H1 (cell line): ENCODE measurements at regions not wholly inside any gene's neighbourhood (a gene's known extent, or its start where the extent isn't known, plus 50 kb on each side); places are given as distances from the start of the nearest gene placed in this dataset.

ENCODE experiments used
- CTCF ChIA-PET: fragments of 300-600 bp; sonication (Branson Sonifier 250); formaldehyde crosslinking; loops from one replicate; lab custom pipeline; 2021; ENCODE audit not compliant: partially characterized antibody; lab: Charles Lee
- POLR2A ChIA-PET: fragments of 300-600 bp; sonication (Branson Sonifier 250); formaldehyde crosslinking; loops from one replicate; lab custom pipeline; 2021; ENCODE audit warnings: inconsistent platforms; ENCODE audit not compliant: partially characterized antibody; lab: Charles Lee
- DNase-seq, 2 experiments: peaks; one replicate each; pipeline versions ENCODE4 v3.0.0 to v3.0.0-alpha.2; 2010 to 2022; ENCODE audit warnings: low spot score in 2 of 2, low read depth in 1 of 2, mixed read lengths in 1 of 2
- FAIRE-seq: peaks from 2 replicates; lab custom pipeline; 2011; peaks lifted over from hg19 to GRCh38; lab: Jason Lieb, UNC
- H2AFZ ChIP-seq: 2 replicates; pipeline ENCODE4 v1.8.1; 2012; ENCODE audit warnings: low read length, inconsistent platforms
- H2AK5ac ChIP-seq: 2 replicates; pipeline ENCODE4 v1.6.1; 2013; ENCODE audit warnings: low read depth, low read length
- H2BK120ac ChIP-seq: replicated peaks from 2 replicates; pipeline ENCODE3; 2013; ENCODE audit warnings: low read depth, low read length, inconsistent platforms
- H2BK12ac ChIP-seq: 2 replicates; pipeline ENCODE4 v1.6.1; 2013; ENCODE audit warnings: low read depth, low read length
- H2BK15ac ChIP-seq: 2 replicates; pipeline ENCODE4 v1.6.1; 2013; ENCODE audit warnings: low read length
- H2BK20ac ChIP-seq: 2 replicates; pipeline ENCODE4 v1.6.1; 2013; ENCODE audit warnings: low read length
- H2BK5ac ChIP-seq: 2 replicates; pipeline ENCODE4 v1.6.1; 2013; ENCODE audit warnings: low read depth, low read length
- H3K14ac ChIP-seq: 2 replicates; pipeline ENCODE4 v1.6.1; 2013; ENCODE audit warnings: inconsistent platforms; ENCODE audit not compliant: insufficient read length
- H3K18ac ChIP-seq: 2 replicates; pipeline ENCODE4 v1.6.1; 2013; ENCODE audit warnings: low read length; ENCODE audit errors: extremely low read depth
- H3K23ac ChIP-seq: 2 replicates; pipeline ENCODE4 v1.6.1; 2013; ENCODE audit warnings: inconsistent platforms; ENCODE audit not compliant: insufficient read length
- H3K23me2 ChIP-seq: 2 replicates; pipeline ENCODE4 v1.6.1; 2013; ENCODE audit warnings: low read depth, low read length
- H3K27ac ChIP-seq: 2 replicates; pipeline ENCODE4 v1.6.1; 2011; ENCODE audit warnings: low read depth, low read length, inconsistent platforms
- H3K27me3 ChIP-seq, 4 experiments: replicated peaks in 1 of 4; 1 replicate in 1 of 4; 2 replicates in 3 of 4; pipeline versions ENCODE4 v1.6.1 to v1.8.1; 2011 to 2013; ENCODE audit warnings: low read length in 3 of 4, mild to moderate bottlenecking in 3 of 4, inconsistent platforms in 2 of 4, mixed read lengths in 2 of 4, moderate library complexity in 1 of 4; ENCODE audit not compliant: control insufficient read depth in 3 of 4, insufficient read depth in 3 of 4; ENCODE audit errors: extremely low read depth in 1 of 4
- H3K36me3 ChIP-seq, 4 experiments: 2 replicates each; pipeline versions ENCODE4 v1.6.1 to v1.8.1; 2011 to 2013; ENCODE audit warnings: mild to moderate bottlenecking in 4 of 4, low read length in 3 of 4, moderate library complexity in 2 of 4, control low read depth in 1 of 4, inconsistent platforms in 1 of 4; ENCODE audit not compliant: insufficient read depth in 4 of 4, control insufficient read depth in 2 of 4
- H3K4ac ChIP-seq: replicated peaks from 2 replicates; pipeline ENCODE3; 2013; ENCODE audit warnings: low read length, low read depth, mixed read lengths, inconsistent platforms; ENCODE audit not compliant: insufficient read length
- H3K4me1 ChIP-seq, 4 experiments: replicated peaks in 1 of 4; 1 replicate in 1 of 4; 2 replicates in 3 of 4; pipeline versions ENCODE4 v1.6.1 to v1.8.1; 2011 to 2013; ENCODE audit warnings: low read length in 3 of 4, inconsistent platforms in 2 of 4, mixed read lengths in 1 of 4; ENCODE audit not compliant: insufficient read depth in 4 of 4, control insufficient read depth in 3 of 4
- H3K4me2 ChIP-seq, 2 experiments: 2 replicates each; pipeline versions ENCODE4 v1.6.1 to v1.8.1; 2011 to 2013; ENCODE audit warnings: low read depth in 2 of 2, low read length in 2 of 2, control low read depth in 1 of 2, inconsistent platforms in 1 of 2, mild to moderate bottlenecking in 1 of 2; ENCODE audit not compliant: insufficient read depth in 1 of 2
- H3K4me3 ChIP-seq, 4 experiments: fragments of 200-600, 300-600 bp in 1 of 4; sonication (generic), shearing (Covaris generic), sonication (Bioruptor Twin) in 1 of 4; 2 replicates each; pipeline versions ENCODE4 v1.5.1 to v1.8.1; 2011 to 2016; ENCODE audit warnings: low read length in 4 of 4, low read depth in 3 of 4, control low read depth in 2 of 4, inconsistent platforms in 2 of 4, mild to moderate bottlenecking in 2 of 4, mixed read lengths in 1 of 4, moderate library complexity in 1 of 4; ENCODE audit not compliant: insufficient read depth in 2 of 4; ENCODE audit errors: extremely low read depth in 1 of 4
- H3K56ac ChIP-seq: replicated peaks from 2 replicates; pipeline ENCODE3; 2013; ENCODE audit warnings: low read depth, mild to moderate bottlenecking, mixed read lengths, low read length, inconsistent platforms; ENCODE audit not compliant: insufficient read length
- H3K79me1 ChIP-seq: 2 replicates; pipeline ENCODE4 v1.6.1; 2013; ENCODE audit warnings: low read depth, low read length, control low read depth
- H3K79me2 ChIP-seq, 2 experiments: 2 replicates each; pipeline versions ENCODE4 v1.6.1 to v1.8.1; 2012 to 2013; ENCODE audit warnings: low read length in 2 of 2, mild to moderate bottlenecking in 2 of 2, inconsistent platforms in 1 of 2; ENCODE audit not compliant: insufficient read depth in 2 of 2, control insufficient read depth in 1 of 2
- H3K9ac ChIP-seq, 4 experiments: replicated peaks in 1 of 4; 1 replicate in 1 of 4; 2 replicates in 3 of 4; pipeline versions ENCODE4 v1.6.1 to v1.8.1; 2011 to 2013; ENCODE audit warnings: low read depth in 3 of 4, low read length in 3 of 4, control low read depth in 2 of 4, mild to moderate bottlenecking in 2 of 4, moderate library complexity in 2 of 4, inconsistent platforms in 1 of 4; ENCODE audit errors: extremely low read depth in 1 of 4
- H3K9me3 ChIP-seq, 2 experiments: 2 replicates each; pipeline versions ENCODE4 v1.6.1 to v1.8.1; 2012 to 2013; ENCODE audit warnings: mild to moderate bottlenecking in 2 of 2, moderate library complexity in 2 of 2, control low read depth in 1 of 2, inconsistent platforms in 1 of 2, low read depth in 1 of 2, low read length in 1 of 2, mixed read lengths in 1 of 2; ENCODE audit not compliant: insufficient read depth in 2 of 2
- H4K20me1 ChIP-seq, 2 experiments: replicated peaks in 1 of 2; 2 replicates each; pipeline versions ENCODE3 to v1.8.1; 2011 to 2013; ENCODE audit warnings: inconsistent platforms in 2 of 2, low read length in 2 of 2, mild to moderate bottlenecking in 1 of 2; ENCODE audit not compliant: insufficient read depth in 2 of 2, control insufficient read depth in 1 of 2
- H4K5ac ChIP-seq: 2 replicates; pipeline ENCODE4 v1.6.1; 2013; ENCODE audit warnings: low read length, low read depth, mixed read lengths, inconsistent platforms; ENCODE audit not compliant: insufficient read length
- H4K8ac ChIP-seq: 2 replicates; pipeline ENCODE4 v1.8.0; 2013; ENCODE audit warnings: mild to moderate bottlenecking, moderate library complexity, low read length, inconsistent platforms; ENCODE audit not compliant: insufficient read depth; ENCODE audit errors: extremely low read depth
- H4K91ac ChIP-seq: replicated peaks from 2 replicates; pipeline ENCODE3; 2013; ENCODE audit warnings: low read length, mixed read lengths, inconsistent platforms; ENCODE audit not compliant: insufficient read length
- ASH2L ChIP-seq: fragments of 200-600, 300-600 bp; sonication (generic); IDR thresholded peaks from one replicate; pipeline ENCODE4 v1.7.1; 2017; ENCODE audit warnings: low read length
- POLR2A ChIP-seq, 2 experiments: IDR thresholded peaks; 1 replicate in 1 of 2; 2 replicates in 1 of 2; pipeline ENCODE4 v1.6.1; 2011; ENCODE audit warnings: low read depth in 2 of 2, low read length in 2 of 2, mild to moderate bottlenecking in 2 of 2; ENCODE audit errors: control extremely low read depth in 1 of 2
- TAF1 ChIP-seq: IDR thresholded peaks from 2 replicates; pipeline ENCODE4 v1.6.1; 2011; ENCODE audit warnings: mild to moderate bottlenecking, low read depth, low read length
- WGBS, 2 experiments: shearing (Covaris generic) in 1 of 2; methylation state at CpG; one replicate each; pipeline versions ENCODE4 v1.1.6 to v1.1.7; 2013 to 2015; ENCODE audit warnings: low lambda C conversion rate in 2 of 2, mixed read lengths in 2 of 2, inconsistent platforms in 1 of 2, low coverage in 1 of 2, missing lambda C conversion rate in 1 of 2; ENCODE audit not compliant: insufficient replicate concordance in 2 of 2, insufficient coverage in 1 of 2, insufficient read length in 1 of 2; ENCODE audit errors: extremely low coverage in 1 of 2, missing lambda C conversion rate in 1 of 2; 5-methylcytosine and 5-hydroxymethylcytosine counted together

DNA sequence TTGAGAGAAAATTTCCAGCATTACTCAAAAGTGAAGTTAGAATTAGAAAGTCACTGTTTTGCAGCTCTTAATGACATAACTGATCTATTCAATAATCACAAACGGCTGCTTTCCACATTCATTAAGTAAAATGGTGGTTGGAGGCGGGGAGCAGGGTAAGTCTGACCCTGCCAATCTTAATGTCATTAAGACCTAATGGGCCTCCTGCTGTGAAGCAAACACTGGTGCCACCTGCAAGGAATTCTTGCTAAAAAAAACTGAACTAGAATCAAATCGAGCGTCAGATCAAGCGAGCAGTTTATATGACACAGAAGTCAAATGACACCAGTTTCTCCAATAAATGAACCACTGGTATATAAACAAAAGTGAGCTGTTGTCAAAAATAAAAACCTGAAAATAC is 351.5 kb downstream of the BRD1 start:
- FAIRE-seq, result no peak
- no peaks in the 10 kb centered on the region for H3K36me3 ChIP-seq
- H3K79me2 ChIP-seq, result no peaks in the 10 kb centered on the region
- H2BK5ac ChIP-seq, result no peak overlapping the region
- H2BK15ac ChIP-seq, result no peak overlapping the region
- no peak overlapping the region for H2AFZ ChIP-seq
- POLR2A ChIA-PET, result no interaction called here
- H3K4me1 ChIP-seq, result peaks cover 0 to 10% (median 0%) of the 10 kb centered on the region in 4 experiments; a peak in 2 of 7 replicates
- no peak overlapping the region for H2BK120ac ChIP-seq
- no peak overlapping the region for H3K4me2 ChIP-seq
- no peak for TF ChIP-seq POLR2A (IDR thresholded peaks at IDR 0.05; ENCODE audit: control extremely low read depth in 1 of 2, low read depth in 2 of 2, low read length in 2 of 2)
- TF ChIP-seq TAF1, result no peak
- no peak for TF ChIP-seq ASH2L
- no peak overlapping the region for H3K56ac ChIP-seq
- H2BK20ac ChIP-seq, result no peak overlapping the region
- no peak for DNase-seq
- H3K23me2 ChIP-seq, result peaks cover 13% of the 10 kb centered on the region; the same call in 1 of the 2 replicates
- H4K91ac ChIP-seq, result no peak overlapping the region
- H3K27ac ChIP-seq, result no peak overlapping the region
- no peak overlapping the region for H4K5ac ChIP-seq
- no peak overlapping the region for H3K4ac ChIP-seq
- H3K9me3 ChIP-seq, result no peaks in the 10 kb centered on the region
- CTCF ChIA-PET, result interaction anchor here (1.1 kb wide), 1 partner anchor 23 kb away, joined by 3 read pairs; no protein-coding TSS in a partner anchor
- no peak overlapping the region for H3K14ac ChIP-seq
- H3K9ac ChIP-seq, result no peak overlapping the region
- peaks cover 0 to 4% of the 10 kb centered on the region in 2 experiments for H4K20me1 ChIP-seq
- H4K8ac ChIP-seq, result no peak overlapping the region
- no peak overlapping the region for H3K23ac ChIP-seq
- no peak overlapping the region for H2BK12ac ChIP-seq
- WGBS, 2 experiments, result 89% methylated on average over 5 of the region's 5 CpGs; no CpG with 5 or more reads in 1 of the 2 experiments
- no peak overlapping the region for H2AK5ac ChIP-seq
- H3K18ac ChIP-seq, result no peak overlapping the region
- no peak overlapping the region for H3K4me3 ChIP-seq
- H3K79me1 ChIP-seq, result no peaks in the 10 kb centered on the region
- no peaks in the 10 kb centered on the region for H3K27me3 ChIP-seq
